ENCODE measurements at regions not wholly inside any gene's neighbourhood (a gene's known extent, or its start where the extent isn't known, plus 50 kb on each side); places are given as distances from the start of the nearest gene placed in this dataset.

DNA sequence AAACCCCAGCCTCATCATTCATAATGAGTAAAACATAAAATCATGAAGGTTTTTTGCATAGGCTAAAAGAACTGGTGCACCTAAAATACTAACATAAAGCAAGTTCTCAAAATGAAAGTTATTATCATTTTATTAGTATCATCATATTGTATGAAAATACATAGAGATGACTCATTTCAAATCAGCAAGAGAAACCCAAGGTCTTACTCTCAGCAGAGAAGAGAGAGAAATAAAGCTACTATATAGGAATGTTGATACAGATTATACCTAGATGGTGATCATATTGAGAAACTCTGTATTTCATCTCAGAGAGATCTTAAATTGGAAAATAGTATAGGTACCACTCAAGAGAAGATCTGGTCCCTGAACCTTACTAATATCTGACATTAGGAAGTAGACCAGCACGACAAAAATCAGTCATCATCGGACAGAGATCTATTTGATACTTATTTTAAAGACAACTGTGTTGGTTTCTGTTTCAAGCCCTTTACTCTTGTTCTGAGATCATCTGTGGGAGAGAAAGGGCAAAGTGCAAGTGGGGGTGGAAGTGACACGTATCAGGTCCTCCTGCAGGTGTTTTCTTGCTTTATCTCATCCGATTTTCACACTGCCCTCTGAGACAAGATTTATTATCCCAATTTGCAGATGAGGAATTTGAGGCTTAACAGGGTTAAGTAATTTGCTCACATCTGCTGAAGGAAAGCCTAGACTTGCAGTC lies 532.3 kb downstream of the MAFB start:
- Mint-ChIP-seq H3K36me3 (0 out of 2 replicates have a peak, but pooled peaks cover 2% of the 10 kb centered on the region), H3K27ac (no peak overlapping the region), H3K4me3 (no peak overlapping the region), H3K4me1 (peaks cover 2% of the 10 kb centered on the region; the same call in 1 of the 2 replicates), H3K9me3 (no peaks in the 10 kb centered on the region), H3K27me3 (ENCODE audit: low read depth) (no peaks in the 10 kb centered on the region)
- POLR2A ChIA-PET = no interaction called here
- no peak for ATAC-seq
- DNase-seq (ENCODE audit: low spot score) = no peak
- TF ChIP-seq NR1H2 (CRISPR knock-in tag; IDR thresholded peaks at IDR 0.05) (no peak), ZNF416 (CRISPR knock-in tag; IDR thresholded peaks at IDR 0.05) (no peak), CREB1 (CRISPR knock-in tag; IDR thresholded peaks at IDR 0.05) (no peak), NFE2L1 (CRISPR knock-in tag; IDR thresholded peaks at IDR 0.05) (no peak), RORB (CRISPR knock-in tag; IDR thresholded peaks at IDR 0.05) (no peak), FOXJ3 (CRISPR knock-in tag; IDR thresholded peaks at IDR 0.05; ENCODE audit: borderline replicate concordance) (no peak)
- TF ChIP-seq, protein P1, sequence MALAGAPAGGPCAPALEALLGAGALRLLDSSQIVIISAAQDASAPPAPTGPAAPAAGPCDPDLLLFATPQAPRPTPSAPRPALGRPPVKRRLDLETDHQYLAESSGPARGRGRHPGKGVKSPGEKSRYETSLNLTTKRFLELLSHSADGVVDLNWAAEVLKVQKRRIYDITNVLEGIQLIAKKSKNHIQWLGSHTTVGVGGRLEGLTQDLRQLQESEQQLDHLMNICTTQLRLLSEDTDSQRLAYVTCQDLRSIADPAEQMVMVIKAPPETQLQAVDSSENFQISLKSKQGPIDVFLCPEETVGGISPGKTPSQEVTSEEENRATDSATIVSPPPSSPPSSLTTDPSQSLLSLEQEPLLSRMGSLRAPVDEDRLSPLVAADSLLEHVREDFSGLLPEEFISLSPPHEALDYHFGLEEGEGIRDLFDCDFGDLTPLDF (CRISPR knock-in tag; IDR thresholded peaks at IDR 0.05) = no peak
- TF ChIP-seq, protein P2, sequence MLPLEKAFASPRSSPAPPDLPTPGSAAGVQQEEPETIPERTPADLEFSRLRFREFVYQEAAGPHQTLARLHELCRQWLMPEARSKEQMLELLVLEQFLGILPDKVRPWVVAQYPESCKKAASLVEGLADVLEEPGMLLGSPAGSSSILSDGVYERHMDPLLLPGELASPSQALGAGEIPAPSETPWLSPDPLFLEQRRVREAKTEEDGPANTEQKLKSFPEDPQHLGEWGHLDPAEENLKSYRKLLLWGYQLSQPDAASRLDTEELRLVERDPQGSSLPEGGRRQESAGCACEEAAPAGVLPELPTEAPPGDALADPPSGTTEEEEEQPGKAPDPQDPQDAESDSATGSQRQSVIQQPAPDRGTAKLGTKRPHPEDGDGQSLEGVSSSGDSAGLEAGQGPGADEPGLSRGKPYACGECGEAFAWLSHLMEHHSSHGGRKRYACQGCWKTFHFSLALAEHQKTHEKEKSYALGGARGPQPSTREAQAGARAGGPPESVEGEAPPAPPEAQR (CRISPR knock-in tag; IDR thresholded peaks at IDR 0.05) = no peak
- CTCF ChIA-PET = no interaction called here

DNA sequence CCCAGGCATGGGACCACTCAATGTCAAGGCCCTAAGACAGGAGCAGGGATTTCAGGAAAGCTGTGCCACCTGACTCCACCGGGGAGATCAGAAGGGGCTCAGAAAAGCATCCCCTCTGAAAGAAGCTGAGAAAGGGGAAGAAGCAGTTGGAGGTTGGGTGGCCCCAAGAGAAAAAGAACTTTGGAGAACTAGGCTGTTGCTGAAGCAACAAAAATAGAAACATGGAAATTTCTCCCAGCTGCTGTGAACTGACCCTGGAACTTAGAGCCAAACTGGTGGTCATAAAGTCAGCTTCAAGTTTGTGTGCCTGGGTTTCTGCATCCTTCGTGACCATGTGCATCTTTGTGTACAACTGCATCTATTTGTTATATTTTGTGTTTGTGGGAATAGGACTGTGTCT lies 534.5 kb downstream of the MAFB start:
- Mint-ChIP-seq H3K36me3 (0 out of 2 replicates have a peak, but pooled peaks cover 2% of the 10 kb centered on the region), H3K4me1 (peaks cover 6% of the 10 kb centered on the region), H3K4me3 (no peak overlapping the region), H3K27ac (no peak overlapping the region), H3K9me3 (no peaks in the 10 kb centered on the region), H3K27me3 (ENCODE audit: low read depth) (no peaks in the 10 kb centered on the region)
- POLR2A ChIA-PET = no interaction called here
- ATAC-seq = no peak
- no peak for DNase-seq (ENCODE audit: low spot score)
- CTCF ChIA-PET = no interaction called here
- TF ChIP-seq NR3C1 (CRISPR knock-in tag; conservative IDR thresholded peaks at IDR 0.05; ENCODE audit: low read depth) = no peak
- TF ChIP-seq, protein P2 (CRISPR knock-in tag; IDR thresholded peaks at IDR 0.05) = no peak
- no peak for TF ChIP-seq ZNF232 (CRISPR knock-in tag; IDR thresholded peaks at IDR 0.05)
- TF ChIP-seq ESRRA (CRISPR knock-in tag; IDR thresholded peaks at IDR 0.05; ENCODE audit: borderline replicate concordance) = no peak
- TF ChIP-seq, protein P3, sequence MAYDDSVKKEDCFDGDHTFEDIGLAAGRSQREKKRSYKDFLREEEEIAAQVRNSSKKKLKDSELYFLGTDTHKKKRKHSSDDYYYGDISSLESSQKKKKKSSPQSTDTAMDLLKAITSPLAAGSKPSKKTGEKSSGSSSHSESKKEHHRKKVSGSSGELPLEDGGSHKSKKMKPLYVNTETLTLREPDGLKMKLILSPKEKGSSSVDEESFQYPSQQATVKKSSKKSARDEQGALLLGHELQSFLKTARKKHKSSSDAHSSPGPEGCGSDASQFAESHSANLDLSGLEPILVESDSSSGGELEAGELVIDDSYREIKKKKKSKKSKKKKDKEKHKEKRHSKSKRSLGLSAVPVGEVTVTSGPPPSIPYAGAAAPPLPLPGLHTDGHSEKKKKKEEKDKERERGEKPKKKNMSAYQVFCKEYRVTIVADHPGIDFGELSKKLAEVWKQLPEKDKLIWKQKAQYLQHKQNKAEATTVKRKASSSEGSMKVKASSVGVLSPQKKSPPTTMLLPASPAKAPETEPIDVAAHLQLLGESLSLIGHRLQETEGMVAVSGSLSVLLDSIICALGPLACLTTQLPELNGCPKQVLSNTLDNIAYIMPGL (CRISPR knock-in tag; IDR thresholded peaks at IDR 0.05) = no peak
- TF ChIP-seq ZNF317 (CRISPR knock-in tag; IDR thresholded peaks at IDR 0.05; ENCODE audit: borderline replicate concordance, low read depth) = no peak
- TF ChIP-seq NFYB (CRISPR knock-in tag; conservative IDR thresholded peaks at IDR 0.05; ENCODE audit: low read depth) = no peak
- TF ChIP-seq JUN (CRISPR knock-in tag; IDR thresholded peaks at IDR 0.05) = no peak
- TF ChIP-seq KAT7 (CRISPR knock-in tag; IDR thresholded peaks at IDR 0.05; ENCODE audit: borderline replicate concordance) = no peak
- TF ChIP-seq NFATC4 (CRISPR knock-in tag; IDR thresholded peaks at IDR 0.05) = no peak
- no peak for TF ChIP-seq NFE2L1 (CRISPR knock-in tag; IDR thresholded peaks at IDR 0.05)
- TF ChIP-seq EMX1 (CRISPR knock-in tag; IDR thresholded peaks at IDR 0.05) = no peak
- TF ChIP-seq, protein P4, sequence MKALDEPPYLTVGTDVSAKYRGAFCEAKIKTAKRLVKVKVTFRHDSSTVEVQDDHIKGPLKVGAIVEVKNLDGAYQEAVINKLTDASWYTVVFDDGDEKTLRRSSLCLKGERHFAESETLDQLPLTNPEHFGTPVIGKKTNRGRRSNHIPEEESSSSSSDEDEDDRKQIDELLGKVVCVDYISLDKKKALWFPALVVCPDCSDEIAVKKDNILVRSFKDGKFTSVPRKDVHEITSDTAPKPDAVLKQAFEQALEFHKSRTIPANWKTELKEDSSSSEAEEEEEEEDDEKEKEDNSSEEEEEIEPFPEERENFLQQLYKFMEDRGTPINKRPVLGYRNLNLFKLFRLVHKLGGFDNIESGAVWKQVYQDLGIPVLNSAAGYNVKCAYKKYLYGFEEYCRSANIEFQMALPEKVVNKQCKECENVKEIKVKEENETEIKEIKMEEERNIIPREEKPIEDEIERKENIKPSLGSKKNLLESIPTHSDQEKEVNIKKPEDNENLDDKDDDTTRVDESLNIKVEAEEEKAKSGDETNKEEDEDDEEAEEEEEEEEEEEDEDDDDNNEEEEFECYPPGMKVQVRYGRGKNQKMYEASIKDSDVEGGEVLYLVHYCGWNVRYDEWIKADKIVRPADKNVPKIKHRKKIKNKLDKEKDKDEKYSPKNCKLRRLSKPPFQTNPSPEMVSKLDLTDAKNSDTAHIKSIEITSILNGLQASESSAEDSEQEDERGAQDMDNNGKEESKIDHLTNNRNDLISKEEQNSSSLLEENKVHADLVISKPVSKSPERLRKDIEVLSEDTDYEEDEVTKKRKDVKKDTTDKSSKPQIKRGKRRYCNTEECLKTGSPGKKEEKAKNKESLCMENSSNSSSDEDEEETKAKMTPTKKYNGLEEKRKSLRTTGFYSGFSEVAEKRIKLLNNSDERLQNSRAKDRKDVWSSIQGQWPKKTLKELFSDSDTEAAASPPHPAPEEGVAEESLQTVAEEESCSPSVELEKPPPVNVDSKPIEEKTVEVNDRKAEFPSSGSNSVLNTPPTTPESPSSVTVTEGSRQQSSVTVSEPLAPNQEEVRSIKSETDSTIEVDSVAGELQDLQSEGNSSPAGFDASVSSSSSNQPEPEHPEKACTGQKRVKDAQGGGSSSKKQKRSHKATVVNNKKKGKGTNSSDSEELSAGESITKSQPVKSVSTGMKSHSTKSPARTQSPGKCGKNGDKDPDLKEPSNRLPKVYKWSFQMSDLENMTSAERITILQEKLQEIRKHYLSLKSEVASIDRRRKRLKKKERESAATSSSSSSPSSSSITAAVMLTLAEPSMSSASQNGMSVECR (CRISPR knock-in tag; IDR thresholded peaks at IDR 0.05; ENCODE audit: borderline replicate concordance) = no peak
- TF ChIP-seq MLX (CRISPR knock-in tag; IDR thresholded peaks at IDR 0.05) = no peak
- no peak for TF ChIP-seq CREM (CRISPR knock-in tag; IDR thresholded peaks at IDR 0.05)
- TF ChIP-seq, protein P5, sequence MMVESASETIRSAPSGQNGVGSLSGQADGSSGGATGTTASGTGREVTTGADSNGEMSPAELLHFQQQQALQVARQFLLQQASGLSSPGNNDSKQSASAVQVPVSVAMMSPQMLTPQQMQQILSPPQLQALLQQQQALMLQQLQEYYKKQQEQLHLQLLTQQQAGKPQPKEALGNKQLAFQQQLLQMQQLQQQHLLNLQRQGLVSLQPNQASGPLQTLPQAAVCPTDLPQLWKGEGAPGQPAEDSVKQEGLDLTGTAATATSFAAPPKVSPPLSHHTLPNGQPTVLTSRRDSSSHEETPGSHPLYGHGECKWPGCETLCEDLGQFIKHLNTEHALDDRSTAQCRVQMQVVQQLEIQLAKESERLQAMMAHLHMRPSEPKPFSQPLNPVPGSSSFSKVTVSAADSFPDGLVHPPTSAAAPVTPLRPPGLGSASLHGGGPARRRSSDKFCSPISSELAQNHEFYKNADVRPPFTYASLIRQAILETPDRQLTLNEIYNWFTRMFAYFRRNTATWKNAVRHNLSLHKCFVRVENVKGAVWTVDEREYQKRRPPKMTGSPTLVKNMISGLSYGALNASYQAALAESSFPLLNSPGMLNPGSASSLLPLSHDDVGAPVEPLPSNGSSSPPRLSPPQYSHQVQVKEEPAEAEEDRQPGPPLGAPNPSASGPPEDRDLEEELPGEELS (CRISPR knock-in tag; IDR thresholded peaks at IDR 0.05) = no peak
- no peak for TF ChIP-seq TEAD4 (CRISPR knock-in tag; IDR thresholded peaks at IDR 0.05)

Data from WTC11 (cell line).